ENCODE measurements at regions not wholly inside any gene's neighbourhood (a gene's known extent, or its start where the extent isn't known, plus 50 kb on each side); places are given as distances from the start of the nearest gene placed in this dataset.

- no peaks in the 10 kb centered on the region for H3K4me1 Mint-ChIP-seq (ENCODE audit: unreplicated experiment)
- TF ChIP-seq, protein P1, sequence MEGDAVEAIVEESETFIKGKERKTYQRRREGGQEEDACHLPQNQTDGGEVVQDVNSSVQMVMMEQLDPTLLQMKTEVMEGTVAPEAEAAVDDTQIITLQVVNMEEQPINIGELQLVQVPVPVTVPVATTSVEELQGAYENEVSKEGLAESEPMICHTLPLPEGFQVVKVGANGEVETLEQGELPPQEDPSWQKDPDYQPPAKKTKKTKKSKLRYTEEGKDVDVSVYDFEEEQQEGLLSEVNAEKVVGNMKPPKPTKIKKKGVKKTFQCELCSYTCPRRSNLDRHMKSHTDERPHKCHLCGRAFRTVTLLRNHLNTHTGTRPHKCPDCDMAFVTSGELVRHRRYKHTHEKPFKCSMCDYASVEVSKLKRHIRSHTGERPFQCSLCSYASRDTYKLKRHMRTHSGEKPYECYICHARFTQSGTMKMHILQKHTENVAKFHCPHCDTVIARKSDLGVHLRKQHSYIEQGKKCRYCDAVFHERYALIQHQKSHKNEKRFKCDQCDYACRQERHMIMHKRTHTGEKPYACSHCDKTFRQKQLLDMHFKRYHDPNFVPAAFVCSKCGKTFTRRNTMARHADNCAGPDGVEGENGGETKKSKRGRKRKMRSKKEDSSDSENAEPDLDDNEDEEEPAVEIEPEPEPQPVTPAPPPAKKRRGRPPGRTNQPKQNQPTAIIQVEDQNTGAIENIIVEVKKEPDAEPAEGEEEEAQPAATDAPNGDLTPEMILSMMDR (conservative IDR thresholded peaks at IDR 0.05) = no peak
- no peak for DNase-seq (ENCODE audit: extremely low spot score, unreplicated experiment)
- H3K27me3 Mint-ChIP-seq = no peaks in the 10 kb centered on the region
- no peak overlapping the region for H3K27ac Mint-ChIP-seq
- H3K36me3 Mint-ChIP-seq = no peaks in the 10 kb centered on the region
- no peak overlapping the region for H3K4me3 Mint-ChIP-seq
- H3K9me3 Mint-ChIP-seq = no peaks in the 10 kb centered on the region
Measured at GRCh38 chr3:154893813-154894212, 186.3 kb upstream of the MME start.

GRCh38 chr3:154889227-154889634 is 190.9 kb upstream of the MME start:
- Mint-ChIP-seq H3K4me3 (no peak overlapping the region), H3K36me3 (no peaks in the 10 kb centered on the region), H3K27me3 (no peaks in the 10 kb centered on the region), H3K4me1 (ENCODE audit: unreplicated experiment) (no peaks in the 10 kb centered on the region), H3K9me3 (peaks cover 5% of the 10 kb centered on the region), H3K27ac (no peak overlapping the region)
- TF ChIP-seq, protein P1 (conservative IDR thresholded peaks at IDR 0.05) = no peak
- no peak for DNase-seq (ENCODE audit: extremely low spot score, unreplicated experiment)

DNA sequence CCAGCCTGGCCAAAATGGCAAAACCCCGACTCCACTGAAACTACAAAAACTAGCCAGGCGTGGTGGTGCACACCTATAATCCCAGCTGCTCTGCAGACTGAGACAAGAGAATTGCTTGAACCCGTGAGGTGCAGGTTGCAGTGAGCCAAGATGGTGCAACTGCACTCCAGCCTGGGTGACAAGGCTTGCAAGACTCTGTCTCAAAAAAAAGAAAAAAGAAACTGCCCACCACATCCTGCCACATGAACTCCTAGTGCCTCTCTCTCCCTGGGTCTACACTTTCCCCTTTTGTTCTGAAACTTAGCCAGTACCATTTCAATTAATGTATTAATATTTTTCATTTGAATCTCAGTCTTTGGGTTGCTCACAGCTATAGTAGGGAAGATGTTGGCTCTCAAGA is 192.2 kb upstream of the MME start:
- no peaks in the 10 kb centered on the region for H3K27me3 Mint-ChIP-seq
- H3K27ac Mint-ChIP-seq = no peak overlapping the region
- no peaks in the 10 kb centered on the region for H3K4me1 Mint-ChIP-seq (ENCODE audit: unreplicated experiment)
- DNase-seq (ENCODE audit: extremely low spot score, unreplicated experiment) = no peak
- H3K9me3 Mint-ChIP-seq = peaks cover 5% of the 10 kb centered on the region
- TF ChIP-seq, protein P1 (conservative IDR thresholded peaks at IDR 0.05) = no peak
- H3K36me3 Mint-ChIP-seq = no peaks in the 10 kb centered on the region
- no peak overlapping the region for H3K4me3 Mint-ChIP-seq

DNA sequence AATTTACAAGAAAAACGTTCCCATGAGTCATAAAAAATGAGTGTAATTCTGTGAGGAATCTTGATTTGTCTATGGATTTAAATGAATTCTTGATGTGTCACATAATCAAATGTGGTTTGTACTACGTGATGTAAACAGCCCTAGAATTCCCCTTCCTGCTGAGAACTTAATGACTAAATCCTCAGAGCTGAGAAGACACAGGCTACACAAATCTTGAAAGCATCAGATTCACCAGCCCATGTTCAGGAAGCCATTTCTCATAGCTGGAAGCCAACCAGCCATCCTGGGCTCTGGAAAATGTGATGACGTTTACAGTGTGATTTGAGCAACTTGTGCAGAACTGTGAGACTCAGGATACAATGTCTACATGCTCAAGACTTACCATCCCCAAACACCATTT is 193.7 kb upstream of the MME start:
- Mint-ChIP-seq H3K4me1 (ENCODE audit: unreplicated experiment) (no peaks in the 10 kb centered on the region), H3K9me3 (peaks cover 5% of the 10 kb centered on the region), H3K27me3 (no peaks in the 10 kb centered on the region), H3K27ac (no peak overlapping the region), H3K4me3 (no peak overlapping the region), H3K36me3 (no peaks in the 10 kb centered on the region)
- DNase-seq (ENCODE audit: extremely low spot score, unreplicated experiment) = no peak
- TF ChIP-seq, protein P1 (conservative IDR thresholded peaks at IDR 0.05) = no peak

- TF ChIP-seq, protein P1 (conservative IDR thresholded peaks at IDR 0.05) = no peak
- no peak overlapping the region for H3K4me3 Mint-ChIP-seq
- DNase-seq (ENCODE audit: extremely low spot score, unreplicated experiment) = no peak
- H3K9me3 Mint-ChIP-seq = peaks cover 5% of the 10 kb centered on the region
- H3K27ac Mint-ChIP-seq = no peak overlapping the region
- no peaks in the 10 kb centered on the region for H3K27me3 Mint-ChIP-seq
- no peaks in the 10 kb centered on the region for H3K36me3 Mint-ChIP-seq
- no peaks in the 10 kb centered on the region for H3K4me1 Mint-ChIP-seq (ENCODE audit: unreplicated experiment)
Measured at GRCh38 chr3:154885418-154885817, 194.7 kb upstream of the MME start.

DNA sequence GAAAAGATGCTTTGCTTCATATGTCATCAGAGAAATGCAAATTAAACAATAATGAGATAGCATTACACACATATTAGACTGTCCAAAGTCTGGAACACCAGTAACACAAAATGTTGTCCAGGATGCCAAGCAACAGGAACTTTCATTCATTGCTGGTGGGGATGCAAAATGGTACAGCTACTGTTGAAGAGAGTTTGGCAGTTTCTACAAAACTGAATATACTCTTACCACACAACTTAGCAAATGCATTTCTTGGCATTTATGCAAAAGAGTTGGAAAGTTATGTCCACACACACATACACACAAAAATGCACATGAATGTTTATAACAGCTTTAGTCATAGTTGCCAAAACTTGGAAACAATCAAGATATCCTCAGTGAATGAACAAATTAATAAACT is 195.2 kb upstream of the MME start:
- no peaks in the 10 kb centered on the region for H3K27me3 Mint-ChIP-seq
- H3K4me1 Mint-ChIP-seq (ENCODE audit: unreplicated experiment) = no peaks in the 10 kb centered on the region
- no peak overlapping the region for H3K4me3 Mint-ChIP-seq
- H3K9me3 Mint-ChIP-seq = peaks cover 5% of the 10 kb centered on the region
- no peak for DNase-seq (ENCODE audit: extremely low spot score, unreplicated experiment)
- H3K27ac Mint-ChIP-seq = no peak overlapping the region
- no peaks in the 10 kb centered on the region for H3K36me3 Mint-ChIP-seq
- TF ChIP-seq, protein P1 (conservative IDR thresholded peaks at IDR 0.05) = no peak
